Duodenal mucosa (tissue), 2 donors: ENCODE measurements at regions not wholly inside any gene's neighbourhood (a gene's known extent, or its start where the extent isn't known, plus 50 kb on each side); places are given as distances from the start of the nearest gene placed in this dataset.
"Not testable (repeated sequence)": the region's sequence is repeated elsewhere in the genome, so short reads cannot be mapped to it uniquely, and the experiment has no call there.

Experiments used
- H3K27ac ChIP-seq: one replicate; pipeline ENCODE4 v1.7.0; 2013; ENCODE audit warnings: low read depth, low read length
- H3K27me3 ChIP-seq, 2 donors: one replicate each; pipeline ENCODE4 v1.7.0; 2013; ENCODE audit warnings: low read length in 2 of 2, control low read depth in 1 of 2; ENCODE audit not compliant: insufficient read depth in 2 of 2, control insufficient read depth in 1 of 2
- H3K36me3 ChIP-seq, 2 donors: one replicate each; pipeline ENCODE4 v1.7.0; 2013; ENCODE audit warnings: low read length in 2 of 2, control low read depth in 1 of 2; ENCODE audit not compliant: insufficient read depth in 2 of 2, control insufficient read depth in 1 of 2
- H3K4me1 ChIP-seq, 2 donors: one replicate each; pipeline ENCODE4 v1.7.0; 2013; ENCODE audit warnings: low read length in 2 of 2, control low read depth in 1 of 2; ENCODE audit not compliant: insufficient read depth in 2 of 2, control insufficient read depth in 1 of 2
- H3K4me3 ChIP-seq, 2 donors: one replicate each; pipeline ENCODE4 v1.7.0; 2013; ENCODE audit warnings: low read length in 2 of 2, low read depth in 1 of 2
- H3K9ac ChIP-seq, 2 donors: one replicate each; pipeline ENCODE4 v1.7.0; 2013; ENCODE audit warnings: low read length in 2 of 2, low read depth in 1 of 2
- H3K9me3 ChIP-seq, 2 donors: one replicate each; pipeline ENCODE4 v1.7.0; 2013; ENCODE audit warnings: low read length in 2 of 2, control low read depth in 1 of 2; ENCODE audit not compliant: control insufficient read depth in 1 of 2

DNA sequence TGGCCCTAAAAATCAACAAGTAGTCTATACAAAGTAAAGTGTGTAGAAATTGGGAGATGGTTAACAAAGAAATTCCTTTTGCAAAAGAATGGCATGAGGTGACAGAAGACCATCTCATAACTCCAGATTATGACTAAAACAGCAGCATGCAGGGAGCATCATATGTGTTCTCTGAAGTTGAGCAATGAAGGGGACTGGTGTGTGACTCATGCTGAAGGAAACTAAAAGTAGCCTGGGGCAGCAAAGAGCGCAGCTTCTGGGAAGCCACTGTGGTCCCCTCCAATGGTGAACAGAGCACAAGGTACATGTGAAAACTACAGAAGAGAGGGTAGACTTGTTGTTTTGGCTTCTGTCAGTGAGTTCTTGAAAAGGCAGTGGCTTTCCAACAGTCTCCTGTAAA lies 133.4 kb downstream of the MACC1 start:
- Histone ChIP-seq H3K36me3 (no peaks in the 10 kb centered on the region), H3K27me3 (no peaks in the 10 kb centered on the region), H3K27ac (no peak overlapping the region), H3K9me3 (no peaks in the 10 kb centered on the region), H3K4me1 (no peaks in the 10 kb centered on the region), H3K9ac (no peak overlapping the region), H3K4me3 (no peak overlapping the region)

DNA sequence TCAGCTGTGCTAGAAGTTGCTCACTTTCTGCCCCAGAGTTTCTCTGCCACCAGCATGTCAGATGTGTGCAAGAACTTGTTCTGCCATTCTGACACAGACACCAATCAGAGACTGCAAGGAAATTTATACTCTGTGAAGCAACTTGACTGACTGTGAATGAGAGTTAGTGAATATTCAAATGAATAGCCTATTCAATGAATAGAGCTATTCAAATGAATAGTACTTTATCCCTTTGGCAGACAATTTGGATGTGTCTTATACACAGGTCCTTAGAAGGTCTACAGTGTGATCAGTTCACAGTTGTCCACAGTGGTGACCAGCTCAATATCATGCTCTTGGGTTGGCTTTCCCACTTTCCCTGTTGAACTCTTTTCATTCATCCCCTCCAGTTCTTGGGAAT lies 138.1 kb downstream of the MACC1 start:
- H3K9me3 ChIP-seq, result no peaks in the 10 kb centered on the region
- no peak overlapping the region for H3K4me3 ChIP-seq
- no peaks in the 10 kb centered on the region for H3K4me1 ChIP-seq
- no peak overlapping the region for H3K27ac ChIP-seq
- H3K27me3 ChIP-seq, result no peaks in the 10 kb centered on the region
- H3K36me3 ChIP-seq, result no peaks in the 10 kb centered on the region
- H3K9ac ChIP-seq, result no peak overlapping the region

DNA sequence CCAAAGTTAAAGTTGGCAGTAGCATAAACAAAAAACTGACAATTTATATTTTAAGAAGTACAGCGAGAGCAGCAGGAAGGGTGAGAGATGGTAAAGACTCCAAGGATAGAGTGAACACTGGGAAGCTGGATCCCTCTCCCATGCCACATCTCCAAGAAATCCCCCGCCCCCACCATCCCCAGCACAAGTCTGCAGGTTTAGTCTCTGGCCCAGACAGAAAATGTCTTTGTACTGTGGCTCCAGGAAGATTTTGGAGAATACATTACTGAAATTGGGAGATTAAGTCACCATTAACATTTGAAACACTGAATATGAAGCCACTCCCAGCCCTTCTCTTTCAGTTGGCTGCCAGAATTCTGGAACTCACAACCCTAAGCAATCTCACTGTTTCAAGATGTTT lies 140.3 kb downstream of the MACC1 start:
- no peaks in the 10 kb centered on the region for H3K27me3 ChIP-seq
- H3K9ac ChIP-seq, result no peak overlapping the region
- no peaks in the 10 kb centered on the region for H3K9me3 ChIP-seq
- no peaks in the 10 kb centered on the region for H3K4me1 ChIP-seq
- H3K27ac ChIP-seq, result no peak overlapping the region
- no peak overlapping the region for H3K4me3 ChIP-seq
- no peaks in the 10 kb centered on the region for H3K36me3 ChIP-seq

DNA sequence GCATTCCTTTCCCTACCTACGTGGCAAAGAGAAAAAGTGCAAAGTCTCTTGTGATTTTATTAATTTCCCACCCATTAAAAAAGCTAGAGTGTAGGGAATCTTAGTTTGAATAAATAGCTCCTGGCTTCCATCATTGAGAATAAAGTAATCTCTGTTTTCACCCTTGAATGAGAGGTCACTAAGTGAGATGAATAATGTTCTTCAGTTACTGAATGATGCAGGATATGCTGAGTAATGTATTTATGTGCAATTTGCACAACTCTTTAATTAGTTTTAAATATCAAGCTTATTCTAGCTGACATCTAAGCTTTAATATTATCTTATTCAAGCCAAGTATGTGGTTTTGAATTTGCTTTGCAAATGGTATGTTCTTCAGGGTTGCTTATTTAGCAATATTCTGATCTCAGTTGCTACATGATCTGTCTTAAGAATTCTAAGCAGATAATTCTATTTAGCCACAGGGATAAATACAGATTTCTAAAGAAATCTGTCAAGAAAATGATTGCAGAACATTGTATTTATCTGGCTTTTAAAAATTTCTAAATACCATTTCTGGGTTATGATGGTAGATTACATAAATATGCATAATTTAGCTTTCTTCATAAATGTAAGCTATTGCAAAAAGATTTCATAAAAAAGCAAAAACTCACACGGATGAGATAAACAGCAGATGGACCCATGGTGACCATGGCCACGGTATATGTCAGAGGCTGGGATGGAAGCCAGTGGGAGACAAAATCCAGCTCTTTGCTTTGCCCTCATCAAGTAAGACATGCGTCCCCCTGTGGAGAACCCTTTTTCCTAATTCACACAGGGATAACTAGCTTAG lies 141.0 kb downstream of the MACC1 start:
- Histone ChIP-seq H3K9me3 (no peaks in the 10 kb centered on the region), H3K9ac (no peak overlapping the region), H3K36me3 (no peaks in the 10 kb centered on the region), H3K4me1 (no peaks in the 10 kb centered on the region), H3K27ac (no peak overlapping the region), H3K4me3 (no peak overlapping the region), H3K27me3 (no peaks in the 10 kb centered on the region)

DNA sequence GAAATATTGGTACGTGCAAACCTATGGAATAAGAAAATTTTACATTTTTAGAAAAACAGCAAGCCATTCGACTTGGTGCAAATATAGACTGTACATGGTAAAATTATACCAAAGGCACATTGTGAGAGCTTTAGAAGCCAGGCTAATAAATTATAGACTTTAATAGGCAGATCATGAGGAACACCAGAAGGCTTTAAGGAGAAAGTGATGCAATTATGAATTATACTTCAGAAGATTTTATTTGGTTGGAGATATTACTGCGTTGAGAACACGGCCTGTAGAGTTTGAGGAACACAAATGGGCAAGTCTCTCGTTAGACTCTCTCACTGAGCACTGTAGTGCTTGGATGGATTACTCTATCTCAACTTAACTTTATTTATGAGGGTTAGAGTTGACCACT lies 141.7 kb downstream of the MACC1 start:
- no peak overlapping the region for H3K9ac ChIP-seq
- no peaks in the 10 kb centered on the region for H3K27me3 ChIP-seq
- H3K36me3 ChIP-seq, result no peaks in the 10 kb centered on the region
- no peaks in the 10 kb centered on the region for H3K4me1 ChIP-seq
- no peak overlapping the region for H3K27ac ChIP-seq
- H3K4me3 ChIP-seq, result no peak overlapping the region
- no peaks in the 10 kb centered on the region for H3K9me3 ChIP-seq

DNA sequence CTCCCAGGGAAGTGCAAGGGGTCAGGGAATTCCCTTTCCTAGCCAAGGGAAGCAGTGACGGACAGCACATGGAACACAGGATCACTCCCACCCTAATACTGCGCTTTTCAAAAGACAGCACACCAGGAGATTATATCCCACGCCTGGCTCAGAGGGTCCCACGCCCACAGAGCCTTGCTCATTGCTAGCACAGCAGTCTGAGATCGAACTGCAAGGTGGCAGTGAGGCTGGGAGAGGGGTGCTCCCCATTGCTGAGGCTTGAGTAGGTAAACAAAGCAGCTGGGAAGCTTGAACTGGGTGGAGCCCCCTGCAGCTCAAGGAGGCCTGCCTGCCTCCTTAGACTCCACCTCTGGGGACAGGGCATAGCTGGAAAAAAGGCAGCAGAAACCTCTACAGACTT lies 149.2 kb downstream of the MACC1 start:
- not testable (repeated sequence) for H3K36me3 ChIP-seq, H3K27me3 ChIP-seq, H3K9me3 ChIP-seq, H3K4me3 ChIP-seq, H3K9ac ChIP-seq, H3K4me1 ChIP-seq, H3K27ac ChIP-seq

DNA sequence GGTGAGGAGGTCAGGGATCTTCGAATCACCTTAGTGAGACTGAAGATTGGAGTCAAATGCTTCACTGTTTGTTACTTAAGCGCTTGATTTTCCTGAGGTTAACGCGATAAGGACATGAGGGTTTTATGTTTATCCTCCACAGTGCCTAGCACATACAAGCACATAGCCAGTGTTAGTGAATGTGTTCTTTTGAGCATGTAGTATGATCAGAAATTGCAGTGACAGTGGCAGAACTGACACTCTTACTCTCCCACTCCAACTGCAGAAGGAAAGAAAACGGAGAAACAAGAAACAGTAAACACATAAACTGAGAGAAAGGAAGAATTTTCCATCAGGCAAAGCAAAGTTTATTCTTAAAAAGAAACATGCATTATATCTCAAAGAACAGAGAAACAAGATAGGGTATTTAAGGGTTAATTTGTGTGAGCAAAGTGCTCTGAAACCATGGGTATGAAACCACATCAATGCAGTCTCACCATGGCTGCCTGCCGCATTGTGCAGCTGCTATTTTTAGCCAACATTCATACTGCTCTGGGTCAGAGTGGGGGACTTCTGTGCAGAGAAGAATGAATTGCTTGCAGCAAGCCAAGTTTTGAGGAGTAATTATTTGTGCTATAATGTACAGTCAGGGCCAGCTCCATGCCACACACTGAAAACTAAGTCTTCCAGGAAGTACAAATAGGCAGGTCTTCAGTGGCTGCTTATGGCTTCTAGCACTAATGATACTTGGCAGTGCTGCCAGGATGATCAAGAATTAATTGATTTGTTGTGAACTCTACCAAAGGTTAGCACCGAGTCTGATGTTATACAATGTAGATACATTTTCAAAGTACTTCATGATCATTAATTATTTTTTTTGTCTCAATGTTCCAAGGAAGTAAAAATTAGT lies 152.0 kb downstream of the MACC1 start:
- no peak overlapping the region for H3K27ac ChIP-seq
- H3K36me3 ChIP-seq, result no peaks in the 10 kb centered on the region

DNA sequence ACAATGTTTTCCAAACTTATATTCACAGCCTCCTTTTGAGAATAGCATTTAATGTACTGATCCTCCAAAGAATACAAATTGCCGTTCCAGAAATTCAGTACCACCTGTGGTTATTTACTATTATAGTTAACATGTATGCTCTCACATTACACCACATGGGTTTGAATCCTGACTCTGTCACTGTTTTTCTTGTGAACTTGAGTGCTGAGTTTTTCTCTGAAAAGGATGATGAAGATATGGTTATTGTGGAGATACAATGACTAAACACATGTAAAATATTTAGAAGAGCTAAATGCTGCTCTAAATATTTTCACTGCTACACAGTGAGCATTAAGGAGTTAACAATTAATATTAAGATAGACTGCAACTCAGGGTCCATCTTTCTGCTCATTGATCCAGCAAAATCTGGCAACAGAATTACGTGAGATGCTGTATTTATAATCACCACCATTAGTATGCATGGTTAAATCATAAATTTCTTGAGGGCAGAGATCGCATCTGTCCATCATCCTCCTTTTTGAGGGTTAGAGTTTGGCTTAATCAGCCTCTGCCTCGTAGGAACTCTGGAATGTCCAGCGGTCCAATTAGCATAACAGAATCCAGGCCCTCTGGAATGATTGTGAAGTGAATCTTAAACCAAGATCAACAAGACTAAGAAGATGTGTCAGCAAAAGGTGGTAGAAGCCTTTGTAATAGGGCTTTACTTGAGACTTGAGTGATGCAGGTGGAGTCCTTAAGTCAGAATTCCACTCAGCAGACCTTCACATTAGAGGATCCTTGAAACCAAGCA lies 152.8 kb downstream of the MACC1 start:
- H3K9ac ChIP-seq, result no peak overlapping the region
- H3K27ac ChIP-seq, result no peak overlapping the region
- no peaks in the 10 kb centered on the region for H3K27me3 ChIP-seq
- peaks cover 0 to 5% of the 10 kb centered on the region in 2 donors for H3K4me1 ChIP-seq
- no peaks in the 10 kb centered on the region for H3K36me3 ChIP-seq
- peaks cover 0 to 5% of the 10 kb centered on the region in 2 donors for H3K9me3 ChIP-seq
- H3K4me3 ChIP-seq, result no peak overlapping the region

More for the DNA sequence above, 152.0 kb downstream of the MACC1 start:
- Histone ChIP-seq H3K9ac (no peak overlapping the region), H3K9me3 (peaks cover 0 to 5% of the 10 kb centered on the region in 2 donors), H3K4me1 (peaks cover 0 to 5% of the 10 kb centered on the region in 2 donors), H3K27me3 (no peaks in the 10 kb centered on the region), H3K4me3 (no peak overlapping the region)

DNA sequence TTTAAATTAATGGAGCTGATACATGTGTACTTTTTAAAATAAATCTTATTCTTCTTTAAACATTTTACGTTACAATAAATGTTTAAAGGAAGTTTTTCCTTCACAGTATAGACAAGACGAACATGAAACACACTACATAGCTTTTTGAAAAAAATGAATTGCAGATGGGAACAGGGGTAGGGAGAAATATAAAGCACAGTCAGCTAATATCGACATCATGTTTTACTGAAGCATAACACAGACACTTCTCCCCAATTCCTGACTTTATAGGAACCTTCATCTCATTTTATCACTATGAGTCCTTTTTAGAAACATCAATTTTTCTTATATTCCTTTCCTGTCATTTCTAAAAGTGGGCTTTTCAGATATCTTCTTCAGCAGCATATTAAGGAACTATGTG lies 153.5 kb downstream of the MACC1 start:
- no peak overlapping the region for H3K9ac ChIP-seq

More for the DNA sequence above, 153.5 kb downstream of the MACC1 start:
- Histone ChIP-seq H3K4me3 (no peak overlapping the region), H3K36me3 (no peaks in the 10 kb centered on the region), H3K27ac (no peak overlapping the region), H3K27me3 (no peaks in the 10 kb centered on the region), H3K9me3 (peaks cover 0 to 5% of the 10 kb centered on the region in 2 donors), H3K4me1 (peaks cover 0 to 5% of the 10 kb centered on the region in 2 donors)
